Trophoblast cell (in vitro differentiated cells and primary cell): ENCODE measurements at regions not wholly inside any gene's neighbourhood (a gene's known extent, or its start where the extent isn't known, plus 50 kb on each side); places are given as distances from the start of the nearest gene placed in this dataset.

Experiments used
- DNase-seq, 2 donors: peaks; one replicate each; pipeline ENCODE4 v3.0.0-alpha.2; 2016
- H2AFZ ChIP-seq: 2 replicates; pipeline ENCODE4 v1.6.1; 2013; ENCODE audit warnings: low read length, moderate library complexity, mild to moderate bottlenecking; ENCODE audit not compliant: insufficient read depth, poor library complexity
- H2AK5ac ChIP-seq: 2 replicates; pipeline ENCODE4 v1.6.1; 2013; ENCODE audit warnings: mild to moderate bottlenecking, low read length
- H2BK120ac ChIP-seq: 2 replicates; pipeline ENCODE4 v1.6.1; 2013; ENCODE audit warnings: low read length, mild to moderate bottlenecking, moderate library complexity; ENCODE audit not compliant: insufficient read depth, poor library complexity
- H2BK12ac ChIP-seq: 2 replicates; pipeline ENCODE4 v1.6.1; 2013; ENCODE audit warnings: mild to moderate bottlenecking, low read length, moderate library complexity
- H2BK5ac ChIP-seq: 2 replicates; pipeline ENCODE4 v1.6.1; 2013; ENCODE audit warnings: low read length, low read depth, moderate library complexity, mild to moderate bottlenecking; ENCODE audit not compliant: poor library complexity
- H3K14ac ChIP-seq: 2 replicates; pipeline ENCODE4 v1.6.1; 2013; ENCODE audit warnings: mild to moderate bottlenecking, low read length
- H3K18ac ChIP-seq: 2 replicates; pipeline ENCODE4 v1.6.1; 2013; ENCODE audit warnings: mild to moderate bottlenecking, low read length
- H3K23ac ChIP-seq: 2 replicates; pipeline ENCODE4 v1.6.1; 2013; ENCODE audit warnings: low read length
- H3K27ac ChIP-seq: 2 replicates; pipeline ENCODE4 v1.5.1; 2013; ENCODE audit warnings: low read depth, mild to moderate bottlenecking, inconsistent platforms, low read length, moderate library complexity
- H3K27me3 ChIP-seq: 2 replicates; pipeline ENCODE4 v1.6.1; 2013; ENCODE audit warnings: inconsistent platforms, mild to moderate bottlenecking, low read length, moderate library complexity; ENCODE audit not compliant: insufficient read depth
- H3K36me3 ChIP-seq, 2 experiments: 1 replicate in 1 of 2; 2 replicates in 1 of 2; pipeline ENCODE4 v1.6.1; 2013; ENCODE audit warnings: low read length in 2 of 2, mild to moderate bottlenecking in 2 of 2, moderate library complexity in 1 of 2; ENCODE audit not compliant: insufficient read depth in 2 of 2, control insufficient read depth in 1 of 2
- H3K4ac ChIP-seq: 2 replicates; pipeline ENCODE4 v1.6.1; 2013; ENCODE audit warnings: low read depth, mild to moderate bottlenecking, low read length, moderate library complexity
- H3K4me1 ChIP-seq, 2 experiments: 1 replicate in 1 of 2; 2 replicates in 1 of 2; pipeline ENCODE4 v1.6.1; 2013; ENCODE audit warnings: low read length in 2 of 2, mild to moderate bottlenecking in 2 of 2, moderate library complexity in 1 of 2; ENCODE audit not compliant: insufficient read depth in 2 of 2, control insufficient read depth in 1 of 2
- H3K4me2 ChIP-seq: 2 replicates; pipeline ENCODE4 v1.6.1; 2013; ENCODE audit warnings: inconsistent platforms, mild to moderate bottlenecking, low read length, moderate library complexity
- H3K4me3 ChIP-seq: 2 replicates; pipeline ENCODE4 v1.5.1; 2013; ENCODE audit warnings: mild to moderate bottlenecking, low read depth, low read length, inconsistent platforms
- H3K79me1 ChIP-seq: one replicate; pipeline ENCODE4 v1.6.1; 2013; ENCODE audit warnings: low read length
- H3K79me2 ChIP-seq: 2 replicates; pipeline ENCODE4 v1.6.1; 2013; ENCODE audit warnings: low read length, mild to moderate bottlenecking; ENCODE audit not compliant: control insufficient read depth, insufficient read depth, poor library complexity
- H3K9ac ChIP-seq: 2 replicates; pipeline ENCODE4 v1.6.1; 2013; ENCODE audit warnings: mild to moderate bottlenecking, low read length
- H3K9me3 ChIP-seq: 2 replicates; pipeline ENCODE4 v1.6.1; 2013; ENCODE audit warnings: low read depth, mild to moderate bottlenecking, control low read depth, inconsistent platforms, low read length; ENCODE audit not compliant: insufficient read depth
- H4K12ac ChIP-seq: 2 replicates; pipeline ENCODE4 v1.6.1; 2013; ENCODE audit warnings: low read depth, mild to moderate bottlenecking, low read length, moderate library complexity
- H4K8ac ChIP-seq: 2 replicates; pipeline ENCODE4 v1.6.1; 2013; ENCODE audit warnings: low read depth, mild to moderate bottlenecking, low read length, moderate library complexity
- H4K91ac ChIP-seq: one replicate; pipeline ENCODE4 v1.6.1; 2013; ENCODE audit warnings: low read depth, mild to moderate bottlenecking, low read length, moderate library complexity
- WGBS: extraction: QIAGEN DNeasy Blood & Tissue Kit; methylation state at CpG from one replicate; pipeline ENCODE4 v1.1.7; 2013; ENCODE audit warnings: missing lambda C conversion rate; ENCODE audit not compliant: insufficient read length, insufficient coverage; ENCODE audit errors: extremely low coverage; 5-methylcytosine and 5-hydroxymethylcytosine counted together

DNA sequence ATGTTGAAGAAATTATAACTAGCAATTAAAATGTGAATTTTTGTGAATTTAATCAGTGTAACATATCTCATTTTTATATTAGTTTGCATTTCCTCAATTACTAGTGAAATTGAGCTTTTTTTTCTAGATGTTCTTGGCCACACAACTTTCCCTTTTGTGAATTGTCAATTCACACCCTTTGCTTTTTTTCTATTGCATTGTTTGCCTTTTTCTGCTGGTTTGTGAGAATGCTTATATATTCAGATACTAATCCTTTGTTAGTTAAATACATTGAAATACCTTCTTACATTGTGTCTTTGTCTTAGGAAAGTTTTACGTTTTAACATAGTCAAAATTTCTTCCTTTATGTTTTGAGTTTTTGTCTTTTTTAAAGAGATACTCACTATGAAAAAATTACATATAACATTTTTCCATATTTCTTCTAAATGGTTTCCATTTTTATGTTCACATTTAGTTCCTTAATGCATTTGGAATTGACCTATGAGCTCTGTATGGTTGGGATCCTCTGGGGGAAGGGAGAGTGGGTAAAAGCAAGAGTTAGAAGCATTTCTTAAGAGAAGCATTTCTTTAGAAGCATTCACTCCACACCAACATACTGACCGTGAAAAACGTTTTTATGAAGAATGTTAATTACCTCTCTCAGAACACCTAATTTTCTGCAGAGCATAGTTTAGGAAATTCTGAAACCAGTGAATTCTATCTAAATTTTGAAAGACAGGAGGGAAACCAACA, 126.0 kb downstream of the CAPZA3 start:
- Histone ChIP-seq H3K27ac (no peak overlapping the region), H2BK12ac (no peak overlapping the region), H2AFZ (no peak overlapping the region), H2BK120ac (no peak overlapping the region), H3K9me3 (no peaks in the 10 kb centered on the region), H4K12ac (no peak overlapping the region), H4K91ac (no peak overlapping the region), H3K79me1 (no peaks in the 10 kb centered on the region), H3K4me1 (no peaks in the 10 kb centered on the region), H3K9ac (no peak overlapping the region), H2AK5ac (no peak overlapping the region), H3K4ac (no peak overlapping the region), H3K4me2 (no peak overlapping the region), H3K23ac (no peak overlapping the region), H2BK5ac (no peak overlapping the region), H3K4me3 (no peak overlapping the region), H3K14ac (no peak overlapping the region), H3K79me2 (no peaks in the 10 kb centered on the region), H4K8ac (no peak overlapping the region), H3K27me3 (no peaks in the 10 kb centered on the region), H3K36me3 (no peaks in the 10 kb centered on the region), H3K18ac (no peak overlapping the region)
- no CpG with 5 or more reads among the region's 3 CpGs for WGBS
- DNase-seq = no peak

- no peak for DNase-seq
- Histone ChIP-seq H3K79me2 (no peaks in the 10 kb centered on the region), H3K79me1 (no peaks in the 10 kb centered on the region), H3K23ac (no peak overlapping the region), H3K4ac (no peak overlapping the region), H2BK120ac (no peak overlapping the region), H3K4me2 (no peak overlapping the region), H3K9me3 (no peaks in the 10 kb centered on the region), H2BK12ac (no peak overlapping the region), H3K9ac (no peak overlapping the region), H3K36me3 (no peaks in the 10 kb centered on the region), H3K27me3 (no peaks in the 10 kb centered on the region), H2AK5ac (no peak overlapping the region), H3K18ac (no peak overlapping the region), H2BK5ac (no peak overlapping the region), H4K12ac (no peak overlapping the region), H3K4me3 (no peak overlapping the region), H4K8ac (no peak overlapping the region), H2AFZ (no peak overlapping the region), H3K4me1 (no peaks in the 10 kb centered on the region), H3K14ac (no peak overlapping the region), H3K27ac (no peak overlapping the region), H4K91ac (no peak overlapping the region)
- no CpG with 5 or more reads among the region's 5 CpGs for WGBS
Observed at GRCh38 chr12:18864900-18865561, 127.1 kb downstream of the CAPZA3 start.

DNA sequence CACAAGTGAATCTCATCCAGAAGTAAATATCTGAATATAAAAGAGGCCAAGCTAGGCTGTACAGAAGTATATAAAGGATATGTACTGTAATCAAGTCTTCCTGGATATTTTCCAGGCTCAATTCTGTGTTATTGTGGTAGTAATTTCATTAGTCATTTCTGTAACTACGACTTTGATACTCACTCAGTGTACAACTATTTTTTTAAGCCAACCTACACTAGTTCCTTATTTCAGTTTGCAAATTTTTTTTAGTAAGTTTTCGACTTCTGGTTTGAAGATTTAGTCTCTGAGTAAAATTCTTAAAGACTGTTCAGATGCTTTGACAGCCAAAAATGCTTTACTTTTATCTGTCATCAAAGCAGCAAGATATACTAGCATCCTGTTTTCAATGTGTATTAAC, 130.8 kb downstream of the CAPZA3 start:
- Histone ChIP-seq H3K79me1 (no peaks in the 10 kb centered on the region), H3K4ac (no peak overlapping the region), H4K12ac (no peak overlapping the region), H4K91ac (no peak overlapping the region), H3K9ac (no peak overlapping the region), H3K27ac (no peak overlapping the region), H3K23ac (no peak overlapping the region), H2BK12ac (no peak overlapping the region), H2BK5ac (no peak overlapping the region), H3K9me3 (no peaks in the 10 kb centered on the region), H2AFZ (no peak overlapping the region), H3K14ac (no peak overlapping the region), H3K4me1 (no peaks in the 10 kb centered on the region), H3K79me2 (no peaks in the 10 kb centered on the region), H3K27me3 (no peaks in the 10 kb centered on the region), H2BK120ac (no peak overlapping the region), H3K4me2 (no peak overlapping the region), H3K4me3 (no peak overlapping the region), H4K8ac (no peak overlapping the region), H3K18ac (no peak overlapping the region), H2AK5ac (no peak overlapping the region), H3K36me3 (no peaks in the 10 kb centered on the region)
- no peak for DNase-seq
- no CpG with 5 or more reads among the region's 2 CpGs for WGBS

- Histone ChIP-seq H3K4me2 (no peak overlapping the region), H2BK5ac (no peak overlapping the region), H4K8ac (no peak overlapping the region), H3K23ac (no peak overlapping the region), H2AK5ac (no peak overlapping the region), H3K4me1 (no peaks in the 10 kb centered on the region), H3K18ac (no peak overlapping the region), H3K4ac (no peak overlapping the region), H3K79me1 (no peaks in the 10 kb centered on the region), H2AFZ (no peak overlapping the region), H3K79me2 (no peaks in the 10 kb centered on the region), H4K91ac (no peak overlapping the region), H3K9me3 (no peaks in the 10 kb centered on the region), H2BK12ac (no peak overlapping the region), H3K9ac (no peak overlapping the region), H2BK120ac (no peak overlapping the region), H3K4me3 (no peak overlapping the region), H3K36me3 (no peaks in the 10 kb centered on the region), H3K14ac (no peak overlapping the region), H3K27me3 (no peaks in the 10 kb centered on the region), H3K27ac (no peak overlapping the region), H4K12ac (no peak overlapping the region)
- DNase-seq = no peak
- WGBS = 100% methylated on average over 2 of the region's 2 CpGs
Observed at GRCh38 chr12:18872770-18873169, 134.9 kb downstream of the CAPZA3 start.
